Left renal pelvis (tissue), 4 donors: ENCODE measurements at regions not wholly inside any gene's neighbourhood (a gene's known extent, or its start where the extent isn't known, plus 50 kb on each side); places are given as distances from the start of the nearest gene placed in this dataset.

Source experiments
- DNase-seq, 4 donors: peaks; one replicate each; pipeline ENCODE4 v3.0.0-alpha.2; 2013; ENCODE audit warnings: low read depth in 4 of 4, low spot score in 3 of 4

DNA sequence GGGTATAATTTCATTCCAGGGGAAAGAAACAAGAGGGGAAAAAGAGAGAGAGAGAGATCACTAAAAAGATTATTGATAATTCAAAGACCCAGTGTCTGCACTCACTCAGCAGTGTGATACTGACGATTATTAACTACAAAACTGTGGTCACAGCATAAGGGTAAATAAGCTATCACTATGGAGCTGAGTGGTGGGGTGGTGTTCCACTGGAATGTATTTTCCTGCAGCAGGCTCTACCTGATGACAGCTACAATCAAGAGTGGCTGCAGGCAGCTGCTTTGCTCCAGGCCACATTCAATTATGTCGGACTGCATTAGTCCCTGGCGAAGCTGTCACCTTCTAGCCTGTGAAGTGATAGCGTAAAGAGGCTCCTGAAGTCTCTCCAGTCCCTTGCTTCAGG, 122.2 kb upstream of the TFAP2D start:
- DNase-seq = no peak

DNA sequence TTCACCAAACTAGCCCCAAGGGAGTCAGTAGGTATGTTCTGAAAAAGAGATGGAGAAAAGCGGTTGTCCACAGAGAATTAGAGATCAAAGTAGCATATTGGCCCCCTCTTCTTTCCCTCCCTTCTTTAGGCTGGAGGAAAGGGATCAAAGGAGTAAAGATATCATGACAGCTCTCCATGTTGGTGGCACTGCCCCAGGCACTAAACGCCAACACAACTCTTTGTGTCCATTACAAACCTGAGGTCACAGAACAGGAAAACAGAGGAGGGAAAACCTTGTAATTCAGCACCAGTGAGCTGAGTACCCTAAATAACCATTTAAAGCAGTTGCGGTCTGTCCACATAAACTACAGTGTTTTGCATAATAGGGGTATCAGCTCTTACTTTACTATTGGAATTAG, 113.0 kb upstream of the TFAP2D start:
- no peak for DNase-seq

DNA sequence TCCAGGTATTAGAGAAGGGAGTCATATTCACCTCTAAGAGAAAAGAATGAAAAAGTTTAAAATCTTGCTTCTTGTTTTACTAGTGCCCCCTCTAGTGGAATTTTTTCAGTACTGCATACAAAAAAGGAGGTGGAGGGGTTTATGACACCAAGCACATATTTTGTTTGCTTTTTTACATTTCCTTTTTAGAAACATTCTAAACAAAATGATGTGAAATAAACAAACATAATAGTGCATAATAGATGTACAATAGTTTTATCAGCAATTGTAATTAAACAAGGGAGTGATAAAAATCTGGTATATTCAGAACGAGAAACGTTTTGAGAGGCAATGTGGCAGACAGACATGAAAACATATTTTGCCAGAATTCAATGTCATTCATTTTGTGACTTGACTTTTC, 111.0 kb upstream of the TFAP2D start:
- DNase-seq = peak; percentile 3 to 39 (median 8)

DNA sequence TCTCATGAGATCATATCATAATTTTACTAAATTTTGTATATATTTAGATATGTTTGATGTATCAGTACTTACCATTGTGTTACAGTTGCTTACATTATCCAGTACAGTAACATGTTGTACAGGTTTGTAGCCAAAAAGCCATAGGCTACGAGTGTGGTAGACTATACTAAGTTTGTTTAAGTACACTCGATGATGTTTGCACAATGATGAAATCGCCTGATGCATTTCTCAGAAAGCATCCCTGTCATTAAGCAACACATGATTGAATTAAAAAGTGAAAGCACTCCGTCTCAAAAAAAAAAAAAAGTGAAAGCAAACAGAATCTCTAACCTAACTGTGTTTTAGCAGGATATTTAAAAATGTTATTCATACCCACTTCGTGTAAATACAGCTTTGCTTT, 104.9 kb upstream of the TFAP2D start:
- no peak for DNase-seq

DNA sequence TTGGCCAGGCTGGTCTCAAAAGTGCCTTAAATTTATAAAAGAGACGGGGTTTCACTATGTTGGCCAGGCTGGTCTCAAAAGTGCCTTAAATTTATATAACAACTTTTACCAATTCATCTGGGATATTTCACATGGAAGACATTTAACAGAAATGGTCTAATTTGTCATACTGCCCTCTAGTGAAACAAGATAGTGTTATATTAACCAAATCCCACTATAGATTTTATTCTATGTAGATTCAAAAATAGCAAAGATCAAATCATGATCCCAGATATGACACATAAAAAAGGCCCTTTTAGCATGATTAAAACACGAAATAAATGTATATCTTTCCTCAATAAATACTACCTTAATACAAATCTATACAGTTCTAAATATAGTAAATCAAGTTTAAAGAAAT, 102.8 kb upstream of the TFAP2D start:
- no peak for DNase-seq

DNA sequence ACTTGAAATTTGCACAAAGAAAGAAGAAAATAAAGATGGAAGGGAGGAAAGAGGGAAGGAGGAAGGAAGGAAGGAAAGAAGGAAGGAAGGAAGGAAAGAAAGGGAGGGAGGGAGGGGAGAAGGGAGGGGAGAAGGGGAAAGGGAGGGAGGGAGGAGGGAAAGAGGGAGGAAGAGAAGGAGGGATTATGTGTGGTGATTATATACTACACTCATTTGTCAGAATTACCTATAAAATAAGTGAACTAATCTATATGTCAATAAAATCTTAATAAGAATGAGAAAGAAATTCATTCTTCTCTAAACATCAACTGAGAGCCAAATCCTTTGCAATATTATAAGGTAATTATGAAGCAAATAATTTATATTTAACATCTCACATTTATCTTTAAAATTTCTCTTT, 77.9 kb upstream of the TFAP2D start:
- no peak for DNase-seq

DNA sequence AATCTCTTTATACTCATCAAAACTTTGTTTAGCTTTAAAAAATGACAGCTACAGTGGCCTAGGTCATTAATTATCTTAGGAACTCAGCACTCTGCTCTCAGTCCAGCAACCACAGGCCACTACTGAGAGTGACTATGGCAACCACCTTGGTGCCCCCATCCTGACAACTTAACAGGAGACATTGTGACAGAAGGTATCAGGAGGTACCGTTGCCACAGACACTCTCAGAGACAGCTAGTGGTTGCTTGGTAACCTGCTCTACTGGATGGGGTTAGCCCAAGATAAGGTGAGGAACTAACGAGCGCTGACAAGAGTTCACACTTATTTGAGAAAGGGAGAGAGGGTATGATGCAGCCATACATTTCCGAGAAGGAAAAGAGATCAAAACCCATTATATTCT, 76.1 kb upstream of the TFAP2D start:
- DNase-seq = no peak

DNA sequence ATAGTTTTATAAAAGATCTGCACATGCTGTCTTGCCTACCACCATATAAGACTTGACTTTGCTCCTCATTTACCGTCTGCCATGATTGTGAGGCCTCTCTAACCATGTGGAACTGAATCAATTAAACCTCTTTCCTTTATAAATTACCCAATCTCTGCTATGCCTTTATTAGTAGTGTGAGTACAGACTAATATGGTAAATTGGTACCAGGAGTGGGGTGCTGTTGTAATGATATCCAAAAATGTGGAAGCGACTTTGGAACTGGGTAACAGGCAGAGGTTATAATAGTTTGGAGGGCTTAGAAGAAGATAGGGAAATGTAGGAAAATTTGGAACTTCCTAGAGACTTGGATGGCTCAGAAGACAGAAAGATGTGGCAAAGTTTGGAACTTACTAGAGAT, 64.2 kb upstream of the TFAP2D start:
- DNase-seq = no peak

DNA sequence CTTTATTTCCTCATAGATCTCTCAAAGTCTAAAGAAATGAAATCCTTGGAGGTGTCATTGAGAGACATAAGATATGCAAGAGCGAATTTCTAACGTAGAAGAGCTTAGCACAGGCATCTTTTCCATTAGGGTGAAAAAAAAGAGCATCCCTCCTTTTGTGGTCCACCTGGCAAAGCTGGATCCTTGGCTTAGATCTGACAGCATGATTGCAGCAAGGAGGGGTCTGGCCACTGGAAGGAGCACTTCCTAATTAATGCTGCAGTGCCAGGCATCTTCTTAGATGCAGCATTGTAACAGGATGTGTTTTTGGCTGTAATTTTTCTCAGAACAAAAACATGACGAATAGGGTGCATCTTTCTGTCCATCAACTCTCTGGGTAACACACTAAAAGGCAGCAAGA, 60.1 kb upstream of the TFAP2D start:
- no peak for DNase-seq

DNA sequence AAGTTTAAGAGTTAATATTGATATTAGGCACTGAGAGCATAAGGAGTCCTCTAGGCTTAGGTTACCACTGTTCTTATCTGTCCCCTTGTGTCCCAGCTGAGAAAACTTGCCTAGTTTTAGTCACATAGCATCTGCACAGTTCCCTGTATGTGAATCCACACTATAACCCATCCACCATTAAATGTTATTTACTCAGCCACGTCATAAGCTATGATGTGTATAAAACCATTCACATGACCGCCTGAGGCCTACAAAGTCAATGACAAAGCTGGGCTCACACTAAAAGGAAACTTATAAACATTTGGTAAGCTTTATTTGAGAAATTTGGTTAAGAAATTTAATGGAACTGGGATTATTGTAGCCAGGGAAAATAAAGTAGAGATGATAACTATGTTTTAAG, 59.2 kb upstream of the TFAP2D start:
- DNase-seq = no peak

DNA sequence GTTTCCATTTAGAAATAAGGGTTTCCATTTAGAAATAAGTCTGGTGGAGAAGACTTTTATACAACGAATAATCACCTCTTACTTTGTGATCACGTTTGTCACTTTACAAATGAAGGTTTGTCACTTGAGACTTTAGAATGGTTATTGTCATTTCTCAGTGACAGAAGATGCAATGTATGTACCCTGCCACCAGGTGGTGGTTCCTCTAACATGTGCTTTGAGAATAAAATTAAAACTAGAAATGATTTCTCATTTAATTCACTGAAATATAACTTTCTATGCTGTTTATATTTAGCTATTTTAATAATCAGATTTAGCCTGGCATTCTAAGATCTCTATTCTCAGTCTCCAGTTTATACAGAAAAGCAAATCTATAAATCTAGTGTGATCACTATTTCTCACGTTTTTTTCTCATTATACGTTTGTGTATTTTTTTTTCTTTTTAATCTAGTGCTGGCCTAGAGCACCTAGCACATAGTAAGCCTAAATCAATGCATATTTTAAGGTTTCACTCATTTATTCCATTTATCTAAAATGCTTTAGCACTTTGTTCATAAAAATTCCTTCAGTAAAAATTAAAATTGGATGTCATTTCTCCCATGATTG, 57.4 kb upstream of the TFAP2D start:
- no peak for DNase-seq

DNA sequence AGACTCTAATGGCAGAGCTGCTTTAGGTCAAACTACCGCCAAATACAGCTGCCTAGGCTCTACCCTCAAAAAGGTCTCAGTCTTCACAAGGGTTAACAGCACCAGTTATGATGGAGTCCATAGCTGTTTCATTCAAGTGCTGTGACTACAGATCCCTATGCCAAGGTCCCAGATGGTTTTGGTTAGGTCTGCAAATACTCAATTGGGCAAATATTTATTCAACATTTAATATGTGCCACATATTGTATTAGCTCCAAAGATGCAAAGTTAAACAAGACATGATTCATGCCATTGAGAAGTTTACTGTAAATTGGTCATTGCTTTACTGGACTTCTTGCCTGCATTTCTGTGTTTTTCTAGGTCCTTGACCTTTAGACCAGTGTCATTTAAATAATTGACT, 55.8 kb upstream of the TFAP2D start:
- no peak for DNase-seq

DNA sequence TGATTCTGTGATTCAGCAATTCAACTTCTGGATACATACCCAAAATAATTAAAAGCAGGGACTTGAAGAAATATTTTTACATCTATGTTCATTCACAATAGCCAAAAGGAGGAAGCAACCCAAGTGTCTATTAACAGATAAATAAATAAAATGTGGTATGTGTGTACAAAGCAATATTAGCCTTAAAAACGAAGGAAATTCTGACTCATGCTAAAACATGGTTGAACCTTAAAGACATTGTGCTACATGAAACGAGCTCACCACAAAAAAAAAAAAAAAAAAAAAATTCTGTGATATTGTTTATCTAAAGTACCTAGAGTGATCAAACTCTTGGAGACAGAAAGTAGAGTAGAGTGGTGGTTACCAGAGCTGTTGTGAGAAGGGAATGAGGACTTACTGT, 54.8 kb upstream of the TFAP2D start:
- no peak for DNase-seq

DNA sequence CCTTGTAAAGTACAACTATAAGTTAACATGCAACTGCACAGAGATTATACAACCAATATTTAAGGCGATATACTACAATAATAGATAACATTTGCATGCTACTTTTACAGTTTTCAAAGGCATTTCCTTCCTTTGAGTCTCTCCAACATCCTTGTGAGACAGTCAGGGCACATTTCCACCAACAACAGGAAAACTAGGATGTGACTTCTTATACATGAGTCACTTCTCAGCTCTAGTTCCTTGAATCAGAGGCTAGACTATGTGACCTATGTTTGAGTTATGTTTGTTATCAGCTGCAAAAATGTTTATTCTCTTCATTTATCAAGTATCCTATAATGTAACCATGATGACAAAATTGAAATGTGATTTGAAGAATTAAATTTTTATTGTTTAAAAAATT, 51.7 kb upstream of the TFAP2D start:
- no peak for DNase-seq
